GM19035 (cell line): ENCODE measurements at regions not wholly inside any gene's neighbourhood (a gene's known extent, or its start where the extent isn't known, plus 50 kb on each side); places are given as distances from the start of the nearest gene placed in this dataset.

Source experiments
- ATAC-seq: cut with Tn5 transposase; IDR thresholded peaks from one replicate; pipeline ENCODE4 v1.9.1; 2021; ENCODE audit not compliant: unreplicated experiment

GRCh38 chr11:28464252-28464867 is 356.2 kb downstream of the METTL15 start:
- no peak for ATAC-seq

- no peak for ATAC-seq
Observed at GRCh38 chr11:28463826-28464225, 355.6 kb downstream of the METTL15 start.

GRCh38 chr11:28461846-28462245 is 353.7 kb downstream of the METTL15 start:
- no peak for ATAC-seq

- ATAC-seq: no peak
Observed at GRCh38 chr11:28461338-28461737, 353.1 kb downstream of the METTL15 start.

GRCh38 chr11:28460348-28460747 is 352.2 kb downstream of the METTL15 start:
- no peak for ATAC-seq

- ATAC-seq: no peak
Observed at GRCh38 chr11:28459912-28460311, 351.7 kb downstream of the METTL15 start.

- no peak for ATAC-seq
Observed at GRCh38 chr11:28457481-28458065, 349.4 kb downstream of the METTL15 start.

GRCh38 chr11:28448186-28448585 is 340.0 kb downstream of the METTL15 start:
- ATAC-seq: no peak

GRCh38 chr11:28447226-28447625 is 339.0 kb downstream of the METTL15 start:
- no peak for ATAC-seq

GRCh38 chr11:28442131-28442530 is 333.9 kb downstream of the METTL15 start:
- no peak for ATAC-seq

- no peak for ATAC-seq
Observed at GRCh38 chr11:28439403-28439802, 331.2 kb downstream of the METTL15 start.

- ATAC-seq: no peak
Observed at GRCh38 chr11:28420099-28420498, 311.9 kb downstream of the METTL15 start.

GRCh38 chr11:28417601-28418323 is 309.6 kb downstream of the METTL15 start:
- ATAC-seq: no peak

- ATAC-seq: no peak
Observed at GRCh38 chr11:28412029-28412428, 303.8 kb downstream of the METTL15 start.

- ATAC-seq: no peak
Observed at GRCh38 chr11:28401446-28401845, 293.3 kb downstream of the METTL15 start.

GRCh38 chr11:28400331-28401100 is 292.3 kb downstream of the METTL15 start:
- no peak for ATAC-seq

GRCh38 chr11:28393348-28393747 is 285.2 kb downstream of the METTL15 start:
- ATAC-seq: no peak

GRCh38 chr11:28384418-28384817 is 276.2 kb downstream of the METTL15 start:
- no peak for ATAC-seq

GRCh38 chr11:28383456-28383855 is 275.3 kb downstream of the METTL15 start:
- ATAC-seq: no peak
